Hematopoietic multipotent progenitor cell treated with erythropoietin and hydrocortisone succinate and interleukin-3 and kit ligand, for 6 days (in vitro differentiated cells): ENCODE measurements at regions not wholly inside any gene's neighbourhood (a gene's known extent, or its start where the extent isn't known, plus 50 kb on each side); places are given as distances from the start of the nearest gene placed in this dataset.
"Not testable (repeated sequence)": the region's sequence is repeated elsewhere in the genome, so short reads cannot be mapped to it uniquely, and the experiment has no call there.

Experiments
- DNase-seq: peaks from one replicate; pipeline ENCODE4 v3.0.0-alpha.2; 2015

DNA sequence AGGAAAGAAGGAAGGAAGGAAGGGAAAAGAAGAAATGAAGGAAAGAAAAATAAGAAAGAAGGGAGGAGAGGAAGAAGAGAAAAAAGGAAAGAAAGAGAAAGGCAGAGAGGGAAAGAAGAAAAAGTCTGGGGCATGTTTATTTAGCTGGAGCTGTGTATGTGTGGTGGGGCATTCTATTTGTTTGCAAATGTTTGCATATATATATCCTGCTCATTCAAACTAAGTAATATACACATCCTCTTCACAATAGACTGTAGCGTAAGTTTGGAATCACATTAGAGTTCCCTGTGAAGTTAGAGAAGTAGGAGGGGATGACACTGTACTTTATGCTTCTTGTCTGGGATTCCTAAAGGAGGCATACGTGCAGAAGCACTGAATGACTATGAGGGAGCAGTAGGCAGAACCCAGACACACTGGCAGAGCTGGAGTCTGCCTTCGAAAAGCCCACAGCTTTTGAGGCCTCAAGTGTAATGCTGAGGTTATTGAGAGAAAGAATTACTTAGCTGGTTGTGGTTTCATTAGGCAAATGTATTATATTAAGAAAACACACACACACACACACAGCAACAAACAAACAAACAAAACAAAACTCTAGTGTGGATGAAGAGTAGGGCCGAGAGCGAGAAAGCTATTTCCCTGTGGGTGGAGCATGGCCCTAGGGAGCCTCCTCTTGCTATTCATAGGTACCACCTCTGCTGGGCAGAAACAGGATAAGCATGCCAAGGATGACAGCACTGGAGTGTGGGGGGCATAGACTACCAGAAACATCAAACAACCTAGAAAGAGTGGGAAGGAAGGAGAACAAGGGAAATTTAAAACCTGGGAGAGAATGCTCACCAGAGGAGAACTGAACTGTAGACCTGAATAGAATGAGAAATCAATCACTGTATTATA, 905.1 kb upstream of the NXPH2 start:
- DNase-seq: no peak

DNA sequence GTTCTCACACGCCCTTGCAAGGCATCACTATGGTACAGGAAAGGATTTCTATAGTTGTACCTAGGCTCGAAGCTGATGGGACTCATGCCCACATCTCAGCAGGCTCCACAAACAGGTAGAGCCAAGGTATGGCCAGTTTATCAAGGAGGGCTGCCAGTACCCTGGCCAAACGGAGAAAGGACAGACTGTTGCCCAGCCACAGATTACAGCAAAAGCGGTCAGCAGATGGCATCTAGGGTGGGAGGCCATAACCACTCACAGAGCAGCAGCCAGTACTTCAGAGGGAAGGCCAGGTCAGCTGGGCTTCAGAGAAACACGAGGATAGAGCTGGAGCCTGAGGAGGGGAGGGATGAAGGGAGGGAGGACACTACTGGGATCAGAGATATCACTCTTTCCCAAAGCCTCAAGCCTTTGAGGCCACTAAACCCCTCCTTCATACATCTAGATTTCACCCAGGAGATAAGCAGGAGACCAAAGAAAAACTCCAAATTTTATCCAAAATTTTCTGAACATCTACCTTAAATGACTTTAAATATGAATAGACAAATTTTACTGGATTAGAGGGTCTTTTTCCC, 904.2 kb upstream of the NXPH2 start:
- no peak for DNase-seq

DNA sequence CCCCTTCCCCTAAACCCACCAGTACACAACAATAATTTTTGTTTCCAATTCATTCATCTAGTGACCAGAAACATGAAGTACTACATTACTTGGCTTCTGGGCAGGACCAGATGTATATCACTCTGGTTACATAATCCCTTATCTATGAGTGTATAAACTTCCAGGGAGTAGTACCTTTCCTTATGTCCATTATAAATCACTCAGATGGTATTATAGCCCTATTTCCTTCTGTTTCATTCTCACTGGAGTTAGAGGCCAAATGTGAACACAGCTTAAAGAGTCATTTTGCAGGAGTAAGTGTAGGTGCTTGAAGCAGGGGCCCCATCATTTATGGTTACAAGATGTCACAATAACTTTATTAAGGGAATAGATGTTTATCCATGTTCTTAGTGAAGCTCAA, 894.4 kb upstream of the NXPH2 start:
- no peak for DNase-seq

DNA sequence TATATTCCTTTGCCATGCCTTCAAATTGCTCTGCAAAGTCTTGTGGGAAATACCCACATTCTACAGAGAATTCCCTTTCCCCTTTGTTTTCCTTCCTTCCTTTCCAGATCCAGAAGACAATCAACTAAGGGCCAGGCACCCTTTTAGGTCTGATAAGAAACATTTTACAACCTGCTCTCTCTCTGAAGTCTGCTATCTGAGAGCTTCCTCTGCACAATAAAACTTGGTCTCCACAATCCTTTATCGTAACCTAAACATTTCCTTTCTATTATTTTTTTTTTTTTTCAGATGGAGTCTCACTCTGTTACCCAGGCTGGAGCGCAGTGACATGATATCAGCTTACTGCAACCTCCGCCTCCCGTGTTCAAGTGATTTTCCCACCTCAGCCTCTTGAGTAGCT, 893.3 kb upstream of the NXPH2 start:
- not testable (repeated sequence) for DNase-seq

DNA sequence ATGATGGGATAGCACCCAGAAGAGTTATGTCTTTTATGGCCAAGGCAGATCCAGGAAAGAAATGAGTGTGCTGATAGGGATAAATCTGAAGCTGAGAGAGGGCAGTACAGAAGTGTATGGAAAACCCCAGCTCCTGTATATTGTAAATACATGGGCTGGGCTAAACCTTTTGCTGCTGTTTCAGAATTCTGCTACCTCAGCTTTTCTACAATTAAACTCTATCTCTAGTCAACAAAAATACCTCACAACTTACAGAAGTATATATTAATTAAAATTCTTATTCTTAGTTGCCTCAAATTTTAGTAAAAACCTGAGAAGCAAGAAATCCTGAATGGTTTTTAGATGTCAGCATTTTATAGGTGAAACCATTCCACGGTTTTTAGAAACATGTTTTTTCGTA, 889.5 kb upstream of the NXPH2 start:
- DNase-seq: no peak

DNA sequence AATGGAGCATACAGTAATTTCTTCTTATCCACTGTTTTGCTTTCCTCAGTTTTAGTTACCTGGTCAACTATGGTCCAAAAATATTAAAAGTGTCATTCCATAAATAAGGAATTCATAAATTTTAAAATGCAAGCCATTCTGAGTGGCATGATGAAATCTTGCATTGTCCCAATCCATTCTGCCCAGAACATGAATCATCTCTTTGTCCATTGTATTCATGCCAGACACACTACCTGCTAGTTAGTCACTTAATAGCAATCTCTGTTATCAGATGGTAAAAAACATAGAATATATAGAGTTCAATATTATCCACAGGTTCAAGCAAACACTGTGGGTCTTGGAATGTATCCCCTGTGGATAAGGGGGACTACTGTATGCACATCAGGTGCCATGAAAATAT, 872.2 kb upstream of the NXPH2 start:
- DNase-seq: no peak

DNA sequence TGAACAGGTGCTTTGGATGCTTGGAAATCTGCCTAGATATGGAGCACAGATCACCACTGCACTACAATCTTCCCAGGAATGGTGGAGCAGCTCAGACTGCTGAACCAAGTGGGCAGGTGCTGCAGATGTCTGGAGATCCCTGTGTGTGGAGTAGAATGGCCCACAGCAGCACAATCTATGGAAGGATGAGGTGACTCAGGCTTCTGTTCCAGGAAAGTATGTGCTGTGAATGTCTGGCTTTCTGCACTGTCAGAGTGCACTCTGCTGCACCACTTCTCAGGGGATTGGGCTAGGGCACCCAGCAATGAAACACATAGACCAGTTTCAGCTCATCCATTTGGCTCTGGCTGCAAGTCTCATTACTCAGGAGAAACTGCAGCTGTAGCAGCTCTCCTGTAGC, 865.4 kb upstream of the NXPH2 start:
- DNase-seq: no peak

DNA sequence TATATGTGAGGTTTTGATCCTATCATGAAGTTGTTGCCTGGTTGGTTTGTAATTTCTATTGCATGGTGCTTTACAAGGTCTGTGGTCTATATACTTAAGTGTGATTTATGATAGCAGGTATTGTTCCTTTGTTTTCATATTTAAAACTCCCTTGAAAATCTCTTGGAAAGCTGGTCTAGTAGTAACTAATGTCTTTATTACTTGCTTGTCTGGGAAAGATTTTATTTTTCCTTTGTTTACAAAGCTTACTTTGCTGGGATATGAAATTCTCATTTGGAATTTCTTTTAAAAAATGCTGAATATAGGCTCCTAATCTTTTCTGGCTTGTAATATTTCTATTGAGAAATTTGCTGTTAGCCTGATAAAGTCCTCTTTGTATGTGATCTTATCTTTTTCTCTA, 862.9 kb upstream of the NXPH2 start:
- no peak for DNase-seq

DNA sequence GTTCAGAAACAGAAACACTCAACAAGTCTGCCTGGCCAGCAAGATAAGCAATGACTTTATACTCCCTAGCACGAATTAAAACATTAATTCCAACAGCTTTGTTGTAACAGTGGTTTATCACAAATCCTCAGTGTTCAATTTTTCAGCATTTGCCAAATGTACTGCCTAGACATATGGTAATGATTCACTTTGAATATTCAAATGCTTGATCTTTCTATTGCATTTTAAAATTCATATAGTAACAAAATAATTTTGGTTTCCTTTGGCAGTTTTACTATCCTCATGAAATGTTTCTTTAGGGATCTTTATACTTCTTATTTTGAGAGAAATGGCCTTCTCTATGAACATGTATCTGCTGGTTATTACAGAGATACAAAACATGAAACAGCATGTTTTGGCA, 851.8 kb upstream of the NXPH2 start:
- DNase-seq: no peak

DNA sequence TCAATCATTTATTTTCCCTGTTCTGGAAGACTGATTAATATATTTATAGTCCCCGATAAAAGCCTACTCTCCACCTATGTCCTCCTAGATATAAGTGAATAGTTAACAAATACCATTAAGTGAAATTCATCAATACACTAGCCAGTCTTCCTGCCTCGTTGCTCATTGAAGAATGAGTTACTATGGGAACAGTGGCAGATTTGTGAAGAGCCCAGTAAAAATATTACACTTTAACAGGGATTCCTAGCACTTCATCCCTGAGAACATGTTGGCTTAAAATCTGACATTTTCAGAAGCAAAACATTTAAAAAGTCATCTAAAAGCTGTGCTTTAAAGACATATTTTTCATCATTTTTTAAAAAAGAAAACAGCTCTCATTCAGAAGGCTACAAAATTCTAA, 848.7 kb upstream of the NXPH2 start:
- DNase-seq: no peak

DNA sequence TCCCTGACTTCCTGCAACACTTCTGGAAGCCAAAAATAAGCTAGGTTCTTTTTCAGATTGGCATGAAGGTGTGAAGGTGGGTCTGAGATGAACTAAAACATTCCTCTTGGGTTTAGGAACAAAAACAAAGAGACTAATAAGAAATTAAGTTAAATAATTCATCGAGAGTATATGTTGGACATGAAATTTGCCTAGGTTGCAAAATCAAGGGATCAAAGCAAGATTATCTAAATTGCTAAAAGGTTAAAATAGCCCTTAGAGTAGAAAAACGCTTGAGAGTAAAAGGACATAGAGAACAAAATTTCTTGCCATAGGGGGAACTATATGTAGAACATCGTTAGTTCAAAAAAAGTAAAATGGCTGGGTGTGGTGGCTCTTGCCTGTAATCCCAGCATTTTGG, 845.9 kb upstream of the NXPH2 start:
- DNase-seq: no peak

DNA sequence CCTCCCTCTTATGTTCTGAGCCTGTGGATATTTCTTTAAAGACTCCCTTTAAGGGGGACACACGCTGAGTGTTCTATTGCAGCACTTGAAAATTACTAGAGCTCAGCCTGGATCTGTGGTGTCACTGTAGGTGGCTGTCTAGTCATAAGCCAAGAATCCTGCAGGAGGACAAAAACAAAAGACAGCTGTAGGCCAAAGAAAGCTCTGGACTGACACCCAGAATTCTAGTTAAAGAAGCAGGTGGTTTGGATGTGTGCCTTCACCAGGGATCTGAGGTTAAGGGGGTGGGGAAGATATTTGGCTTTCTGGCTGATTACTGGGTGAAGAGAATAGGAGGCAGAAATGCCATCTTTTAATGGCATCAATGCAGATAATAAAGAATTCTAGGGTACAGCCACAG, 842.5 kb upstream of the NXPH2 start:
- DNase-seq: no peak

DNA sequence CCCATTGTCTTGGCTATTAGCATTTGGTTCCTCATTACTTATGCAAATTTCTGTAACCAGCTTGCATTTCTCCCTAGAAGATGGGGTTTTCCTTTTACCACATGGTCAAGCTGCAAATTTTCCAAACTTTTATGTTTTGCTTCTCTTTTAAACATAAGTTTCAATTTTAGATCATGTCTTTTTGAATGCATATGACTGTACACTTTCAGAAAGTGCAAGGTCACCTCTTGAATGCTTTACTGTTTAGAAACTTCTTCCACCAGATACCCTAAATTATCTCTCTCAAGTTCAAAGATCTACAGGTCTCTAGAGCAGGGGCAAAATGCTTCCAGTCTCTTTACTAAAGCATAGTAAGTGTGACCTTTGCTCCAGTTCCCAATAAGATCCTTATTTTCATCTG, 837.6 kb upstream of the NXPH2 start:
- no peak for DNase-seq

DNA sequence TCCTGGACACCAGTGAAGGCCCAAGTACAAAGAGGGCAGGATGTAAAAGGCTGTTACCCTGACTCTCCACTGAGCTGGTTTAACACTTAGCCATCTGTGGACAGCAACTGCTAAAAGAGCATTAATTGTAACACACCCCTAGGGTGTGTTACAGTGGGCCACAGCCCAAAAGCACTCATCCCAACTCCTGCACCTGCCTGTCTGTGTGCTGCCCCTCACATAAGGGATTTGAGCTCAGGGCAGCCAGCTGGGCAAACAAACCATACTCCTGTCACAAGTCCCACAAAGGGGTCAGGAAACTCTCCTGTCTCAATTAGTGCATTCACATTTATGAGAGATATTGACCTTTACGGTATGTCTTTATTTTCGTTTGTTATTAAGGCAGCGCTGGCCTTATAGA, 833.1 kb upstream of the NXPH2 start:
- DNase-seq: no peak

DNA sequence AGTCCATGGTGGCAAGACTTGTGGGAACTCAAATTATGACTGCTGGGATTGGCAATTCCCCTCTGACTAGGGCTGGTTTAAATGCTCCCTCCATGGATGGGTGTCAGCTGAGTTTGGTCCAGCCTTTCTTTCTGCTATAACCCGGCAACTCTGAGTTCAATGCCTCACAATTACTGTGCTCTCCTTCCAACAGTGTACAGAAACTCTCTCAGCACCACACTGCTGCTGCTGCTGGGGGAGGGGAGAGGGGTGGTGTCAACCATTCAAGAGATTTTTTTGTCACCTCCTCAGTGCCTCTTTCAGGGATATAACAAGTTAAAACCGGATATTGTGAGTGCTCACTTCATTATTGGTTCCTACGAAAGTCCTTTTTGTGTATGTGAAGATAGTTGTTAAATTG, 830.3 kb upstream of the NXPH2 start:
- DNase-seq: no peak

DNA sequence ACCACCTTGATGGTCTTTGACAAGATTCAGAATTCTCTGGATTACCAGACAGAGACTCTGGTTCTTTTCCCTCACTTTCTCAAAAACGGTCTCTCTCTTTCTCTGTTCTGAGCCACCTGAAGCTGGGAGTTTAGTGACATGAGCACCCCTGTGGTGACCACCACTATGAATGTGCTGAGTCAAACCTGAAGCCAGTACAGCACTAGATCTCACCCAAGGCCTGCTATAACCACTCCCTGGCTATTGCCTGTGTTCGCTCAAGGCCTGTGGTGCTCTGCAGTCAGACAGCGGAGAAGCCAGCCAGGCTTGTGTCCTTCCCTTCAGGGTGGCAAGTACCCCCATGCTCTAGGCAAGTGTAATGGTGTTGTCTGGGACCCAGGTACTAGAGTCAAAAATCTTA, 828.9 kb upstream of the NXPH2 start:
- no peak for DNase-seq

DNA sequence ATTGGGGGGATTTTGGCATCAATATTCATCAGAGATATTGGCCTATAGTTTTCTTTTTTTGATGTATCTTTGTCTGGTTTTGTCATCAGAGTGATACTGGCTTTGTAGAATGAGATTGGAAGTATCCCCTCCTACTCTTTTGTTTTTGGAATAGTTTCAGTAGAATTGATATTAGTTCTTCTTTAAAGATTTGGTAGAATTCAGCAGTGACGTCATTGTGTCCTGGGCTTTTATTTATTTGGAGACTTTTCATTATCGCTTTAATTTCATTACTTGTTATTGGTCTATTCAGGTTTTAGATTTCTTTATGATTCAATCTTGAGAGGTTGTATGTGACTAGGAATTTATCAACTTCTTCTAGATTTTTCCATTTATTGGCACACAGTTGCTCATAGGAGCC, 825.5 kb upstream of the NXPH2 start:
- no peak for DNase-seq

DNA sequence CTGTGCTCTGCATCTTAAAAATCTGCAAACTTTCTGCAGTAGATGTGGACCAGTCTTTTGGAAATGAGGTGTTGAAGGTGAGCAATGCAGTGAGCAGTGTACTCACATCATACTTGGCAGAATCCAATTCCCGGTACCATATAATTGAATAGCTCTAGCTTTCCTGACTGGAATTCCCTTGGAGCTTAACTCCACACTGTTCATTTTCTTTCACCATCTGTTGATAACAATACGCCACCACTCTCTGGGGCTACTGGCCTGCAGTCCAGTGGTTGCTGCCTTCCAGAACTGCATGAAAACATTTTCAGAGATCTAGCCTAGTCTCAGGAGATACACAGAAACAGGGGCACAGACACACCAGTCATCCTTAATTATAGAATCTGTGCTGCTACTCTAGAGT, 820.0 kb upstream of the NXPH2 start:
- no peak for DNase-seq

DNA sequence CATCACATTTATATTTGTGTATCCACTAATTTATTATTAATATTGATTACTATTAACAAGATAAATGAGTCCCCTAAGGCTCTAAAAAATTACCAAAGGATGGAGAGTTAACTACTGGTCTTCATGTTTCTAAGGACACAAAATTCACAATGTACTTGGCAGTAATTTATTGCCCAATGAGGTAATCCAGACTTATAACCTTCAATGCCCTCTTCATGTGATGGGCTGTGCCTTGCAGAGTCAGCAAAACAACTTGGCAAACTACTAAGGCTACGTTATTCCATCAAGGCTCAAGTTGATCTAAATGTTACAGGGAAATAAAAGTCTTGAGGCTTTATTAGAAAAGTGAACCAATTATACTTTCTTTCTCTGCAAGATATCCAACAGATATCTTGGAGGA, 804.9 kb upstream of the NXPH2 start:
- no peak for DNase-seq

DNA sequence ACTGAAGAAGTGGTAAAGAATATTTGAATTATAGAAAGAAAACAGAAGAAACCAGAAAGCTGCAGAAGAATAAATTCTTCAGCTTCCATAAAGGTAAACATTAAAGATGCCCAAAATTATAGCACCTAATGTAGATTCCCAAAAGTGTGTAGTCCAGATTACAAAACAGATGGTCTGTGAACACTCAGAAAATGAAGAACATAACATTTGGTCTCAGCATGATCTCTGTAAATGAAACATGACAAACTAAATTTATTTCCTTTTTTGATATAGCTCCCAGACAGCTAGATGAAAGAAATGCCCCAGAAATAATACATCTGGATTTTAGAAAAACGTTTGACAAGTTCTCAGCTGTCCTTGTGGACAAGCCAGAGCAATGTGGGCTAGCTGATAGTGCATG, 794.2 kb upstream of the NXPH2 start:
- no peak for DNase-seq

DNA sequence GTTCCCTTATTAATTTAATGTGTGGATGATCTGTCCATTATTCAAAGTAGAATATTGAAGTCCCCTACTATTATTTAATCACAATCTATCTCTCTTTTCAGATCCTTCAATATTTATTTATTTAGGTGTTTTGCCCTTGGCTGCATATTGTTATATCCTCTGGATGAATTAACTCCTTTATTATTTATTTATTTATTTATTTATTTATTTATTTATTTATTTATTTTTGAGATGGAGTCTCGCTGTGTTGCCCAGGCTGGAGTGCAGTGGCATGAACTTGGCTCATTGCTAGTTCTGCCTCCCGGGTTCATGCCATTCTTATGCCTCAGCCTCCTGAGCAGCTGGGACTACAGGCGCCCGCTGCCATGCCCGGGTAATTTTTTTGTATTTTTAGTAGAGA, 776.6 kb upstream of the NXPH2 start:
- DNase-seq: no peak

DNA sequence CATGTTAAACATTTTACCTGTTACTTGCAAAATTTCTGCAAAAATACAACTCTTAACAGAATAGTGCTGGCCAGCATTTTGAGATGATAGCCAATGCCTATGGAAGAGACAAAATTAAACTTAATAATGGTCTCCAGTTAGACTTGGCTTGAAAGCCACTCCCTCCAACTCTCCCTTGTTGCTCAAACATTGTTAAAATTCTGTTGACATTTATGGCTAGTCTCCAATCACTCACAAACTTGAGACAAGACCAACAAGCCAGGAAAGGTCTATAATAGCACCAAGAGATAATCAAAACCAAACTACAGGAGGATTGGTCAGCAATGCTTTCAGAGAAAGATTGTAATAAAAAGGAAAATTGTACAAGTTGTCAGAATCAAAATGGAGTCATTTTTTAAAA, 770.7 kb upstream of the NXPH2 start:
- DNase-seq: no peak

DNA sequence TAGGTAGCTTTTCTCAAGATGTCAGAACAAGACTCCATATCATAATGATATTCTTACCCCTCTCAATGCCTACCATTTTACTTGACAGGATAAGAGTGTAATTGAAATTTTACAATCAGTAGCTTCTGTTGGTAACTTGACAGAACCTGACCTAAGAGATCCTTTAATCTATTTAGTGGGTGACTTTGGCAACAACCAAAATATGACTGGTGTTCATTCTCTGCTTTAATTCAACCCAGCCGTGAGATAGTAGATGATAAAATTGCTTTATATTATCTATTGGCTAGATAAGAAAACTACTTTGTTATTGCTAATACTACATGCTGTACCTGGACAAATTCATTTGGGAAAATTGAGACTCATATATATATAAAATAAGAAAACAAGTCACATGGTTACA, 770.2 kb upstream of the NXPH2 start:
- no peak for DNase-seq

DNA sequence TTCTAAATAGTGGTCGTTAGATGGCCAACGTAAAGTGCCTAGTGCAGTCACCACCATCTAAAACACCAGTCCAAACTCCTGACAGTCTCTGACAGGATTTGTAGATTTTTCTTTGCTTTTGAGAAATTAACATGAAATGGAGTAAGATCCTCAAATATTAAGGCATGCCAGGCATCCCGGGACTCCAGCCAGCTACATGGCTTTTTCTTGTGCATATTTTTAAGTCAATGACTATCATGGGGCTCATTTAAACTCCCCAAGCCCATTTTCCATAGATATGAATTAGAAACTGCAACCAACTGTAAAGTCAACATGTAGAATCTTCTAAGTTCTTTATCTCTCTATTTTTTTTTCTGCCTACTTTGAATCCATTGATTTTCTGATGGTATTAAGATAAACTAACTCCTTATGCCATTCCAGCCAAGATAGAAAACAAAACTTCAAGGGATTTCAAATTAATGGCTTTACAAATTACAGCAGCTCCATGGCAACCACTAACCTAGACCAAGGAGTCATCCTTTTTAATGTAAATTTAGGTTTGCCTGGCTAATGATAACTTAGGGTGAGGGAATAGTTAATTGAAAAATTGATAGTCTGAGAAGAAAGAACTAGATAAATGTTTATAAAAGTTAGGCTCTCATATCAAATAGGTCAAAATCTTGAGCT, 764.1 kb upstream of the NXPH2 start:
- no peak for DNase-seq
